IMR-90 (cell line): ENCODE measurements at regions not wholly inside any gene's neighbourhood (a gene's known extent, or its start where the extent isn't known, plus 50 kb on each side); places are given as distances from the start of the nearest gene placed in this dataset.
A peak's percentile ranks its signal among the peaks of the same experiment; 100 is the strongest.

Source experiments
- ATAC-seq: fragments of 200-7000 bp; cut with Tn5 transposase; 2 replicates; pipeline ENCODE4 v1.9.1; 2020; ENCODE audit warnings: low read depth, mild to moderate bottlenecking, moderate library complexity
- BruUV-seq: library from RNA; stranded (reverse); fragments of 400-500 nt; replicated peaks from 2 replicates; lab custom pipeline; 2021; lab: Mats Ljungman, UMichigan
- CTCF ChIA-PET: fragments of 300-600 bp; formaldehyde crosslinking; extraction: SDS; loops from one replicate; lab custom pipeline; 2021; ENCODE audit warnings: antibody characterized with exemption; lab: Yijun Ruan, JAX
- POLR2A ChIA-PET: fragments of 300-600 bp; sonication (Branson Sonifier 250); formaldehyde crosslinking; loops from one replicate; lab custom pipeline; 2022; ENCODE audit warnings: antibody characterized with exemption; ENCODE audit not compliant: unreplicated experiment; lab: Charles Lee
- DNase-seq: peaks from one replicate; pipeline ENCODE4 v3.0.0; 2013
- H2AFZ ChIP-seq: replicated peaks from 2 replicates; pipeline ENCODE3; 2013; ENCODE audit warnings: low read length, mild to moderate bottlenecking; ENCODE audit not compliant: poor library complexity
- H2AK5ac ChIP-seq: 2 replicates; pipeline ENCODE4 v1.6.1; 2013; ENCODE audit warnings: low read depth, low read length, inconsistent platforms
- H2AK9ac ChIP-seq: replicated peaks from 2 replicates; pipeline ENCODE3; 2013; ENCODE audit warnings: mild to moderate bottlenecking, low read depth, low read length, moderate library complexity; ENCODE audit not compliant: poor library complexity
- H2BK120ac ChIP-seq: 2 replicates; pipeline ENCODE4 v1.6.1; 2013; ENCODE audit warnings: low read depth, low read length, inconsistent platforms
- H2BK15ac ChIP-seq: 3 replicates; pipeline ENCODE4 v1.6.1; 2013; ENCODE audit warnings: low read depth, low read length, inconsistent platforms
- H2BK20ac ChIP-seq: 2 replicates; pipeline ENCODE4 v1.6.1; 2013; ENCODE audit warnings: low read depth, mild to moderate bottlenecking, inconsistent platforms, low read length, moderate library complexity
- H2BK5ac ChIP-seq: 2 replicates; pipeline ENCODE4 v1.6.1; 2013; ENCODE audit warnings: mild to moderate bottlenecking, low read depth, low read length, inconsistent platforms; ENCODE audit not compliant: poor library complexity, severe bottlenecking
- H3K14ac ChIP-seq: replicated peaks from 2 replicates; pipeline ENCODE4 v1.6.1; 2013; ENCODE audit warnings: low read depth, low read length, inconsistent platforms
- H3K18ac ChIP-seq: 2 replicates; pipeline ENCODE4 v1.6.1; 2013; ENCODE audit warnings: low read depth, low read length, control low read depth
- H3K23ac ChIP-seq: 2 replicates; pipeline ENCODE4 v1.6.1; 2013; ENCODE audit warnings: low read depth, low read length, inconsistent platforms
- H3K27ac ChIP-seq: 2 replicates; pipeline ENCODE4 v1.5.1; 2013; ENCODE audit warnings: mild to moderate bottlenecking, control low read depth, low read length; ENCODE audit not compliant: insufficient read depth
- H3K27me3 ChIP-seq: 2 replicates; pipeline ENCODE4 v1.6.1; 2013; ENCODE audit warnings: low read length; ENCODE audit not compliant: control insufficient read depth, insufficient read depth
- H3K36me3 ChIP-seq: 2 replicates; pipeline ENCODE4 v1.6.1; 2013; ENCODE audit warnings: low read length, mixed read lengths; ENCODE audit not compliant: control insufficient read depth, insufficient read depth
- H3K4ac ChIP-seq: 2 replicates; pipeline ENCODE4 v1.6.1; 2013; ENCODE audit warnings: low read depth, low read length, inconsistent platforms
- H3K4me1 ChIP-seq: 2 replicates; pipeline ENCODE4 v1.6.1; 2013; ENCODE audit warnings: low read length, mixed read lengths; ENCODE audit not compliant: control insufficient read depth, insufficient read depth
- H3K4me2 ChIP-seq: 2 replicates; pipeline ENCODE4 v1.6.1; 2013; ENCODE audit warnings: low read depth, mild to moderate bottlenecking, control low read depth, low read length, moderate library complexity
- H3K4me3 ChIP-seq: 2 replicates; pipeline ENCODE4 v1.5.1; 2013; ENCODE audit warnings: low read depth, mild to moderate bottlenecking, control low read depth, low read length, moderate library complexity; ENCODE audit not compliant: insufficient read depth
- H3K56ac ChIP-seq: 2 replicates; pipeline ENCODE4 v1.6.1; 2013; ENCODE audit warnings: low read length, inconsistent platforms; ENCODE audit not compliant: insufficient read depth; ENCODE audit errors: extremely low read depth
- H3K79me1 ChIP-seq, 2 experiments: 2 replicates each; pipeline ENCODE4 v1.6.1; 2013; ENCODE audit warnings: low read length in 2 of 2, inconsistent platforms in 1 of 2, low read depth in 1 of 2
- H3K9ac ChIP-seq: 2 replicates; pipeline ENCODE4 v1.6.1; 2013; ENCODE audit warnings: low read depth, low read length, control low read depth
- H3K9me1 ChIP-seq: 2 replicates; pipeline ENCODE4 v1.6.1; 2013; ENCODE audit warnings: low read length, inconsistent platforms; ENCODE audit not compliant: insufficient read depth
- H3K9me3 ChIP-seq: 2 replicates; pipeline ENCODE4 v1.6.1; 2013; ENCODE audit warnings: low read length; ENCODE audit not compliant: control insufficient read depth, insufficient read depth
- H4K20me1 ChIP-seq: 2 replicates; pipeline ENCODE4 v1.6.1; 2013; ENCODE audit warnings: low read length, inconsistent platforms; ENCODE audit not compliant: insufficient read depth
- H4K5ac ChIP-seq: 2 replicates; pipeline ENCODE4 v1.6.1; 2013; ENCODE audit warnings: mild to moderate bottlenecking, low read depth, low read length, control low read depth
- H4K8ac ChIP-seq, 2 experiments: 2 replicates each; pipeline ENCODE4 v1.6.1; 2013; ENCODE audit warnings: low read depth in 2 of 2, low read length in 2 of 2, control low read depth in 1 of 2, inconsistent platforms in 1 of 2
- H4K91ac ChIP-seq: 2 replicates; pipeline ENCODE4 v1.6.1; 2013; ENCODE audit warnings: low read depth, low read length, inconsistent platforms; ENCODE audit not compliant: insufficient read depth
- MAFK ChIP-seq: IDR thresholded peaks from 2 replicates; pipeline ENCODE4 v1.6.1; 2012; ENCODE audit warnings: low read depth, low read length, improper control_type of control experiment
- RCOR1 ChIP-seq: IDR thresholded peaks from 2 replicates; pipeline ENCODE4 v1.6.1; 2012; ENCODE audit warnings: mild to moderate bottlenecking, low read length, improper control_type of control experiment; ENCODE audit not compliant: insufficient replicate concordance
- USF2 ChIP-seq: fragments of 150-350 bp; IDR thresholded peaks from 2 replicates; pipeline ENCODE4 v1.6.1; 2017; ENCODE audit warnings: mild to moderate bottlenecking, antibody characterized with exemption, low read length, low read depth
- WGBS, 2 experiments: methylation state at CpG; one replicate each; pipeline versions ENCODE4 v1.1.5 to v1.1.7; 2013; ENCODE audit warnings: missing lambda C conversion rate in 2 of 2; ENCODE audit not compliant: insufficient read length in 1 of 2; ENCODE audit errors: extremely low coverage in 2 of 2; 5-methylcytosine and 5-hydroxymethylcytosine counted together
- dilution Hi-C: fragments of 300-500 bp; cut with HindIII; formaldehyde crosslinking; loops from one replicate; pipeline ENCODE4 v1.14.3; 2018; ENCODE audit warnings: low sequenced_read_pairs; ENCODE audit not compliant: unreplicated experiment
- in situ Hi-C: fragments of 300-500 bp; cut with MboI; formaldehyde crosslinking; loops from 3 replicates; pipeline ENCODE4 v1.14.3; 2019; ENCODE audit warnings: low sequenced_read_pairs, inconsistent platforms, mixed read lengths
- intact Hi-C: fragments of 100-400 bp; cut with micrococcal nuclease; formaldehyde crosslinking; loops from 2 replicates; pipeline ENCODE4 v1.10.0; 2022
- TF ChIP-seq, protein P1 (sequence below): fragments of 150-350 bp; IDR thresholded peaks from 2 replicates; pipeline ENCODE4 v1.6.1; 2016; ENCODE audit warnings: low read depth, mild to moderate bottlenecking, low read length, moderate library complexity, borderline replicate concordance

GRCh38 chr2:138255670-138256069 lies 245.9 kb upstream of the SPOPL start:
- Histone ChIP-seq H3K9ac (no peak overlapping the region), H2BK15ac (no peak overlapping the region), H3K9me3 (no peaks in the 10 kb centered on the region), H2BK120ac (no peak overlapping the region), H2AK5ac (no peak overlapping the region), H3K56ac (no peak overlapping the region), H3K79me1 (no peaks in the 10 kb centered on the region), H3K27me3 (no peaks in the 10 kb centered on the region), H4K91ac (no peak overlapping the region), H3K4me2 (no peak overlapping the region), H2AK9ac (no peak overlapping the region), H4K8ac (no peak overlapping the region), H2BK20ac (no peak overlapping the region), H3K23ac (no peak overlapping the region), H2BK5ac (no peak overlapping the region), H3K4me3 (no peak overlapping the region), H3K9me1 (no peaks in the 10 kb centered on the region), H3K18ac (no peak overlapping the region), H3K4me1 (no peaks in the 10 kb centered on the region), H4K5ac (no peak overlapping the region), H3K27ac (no peak overlapping the region), H3K36me3 (no peaks in the 10 kb centered on the region), H2AFZ (no peak overlapping the region), H3K4ac (no peak overlapping the region), H4K20me1 (no peaks in the 10 kb centered on the region), H3K14ac (no peak overlapping the region)
- in situ Hi-C loops, result no loop called here
- TF ChIP-seq RCOR1 (no peak), USF2 (no peak), MAFK (peak; percentile 87)
- TF ChIP-seq, protein P1, sequence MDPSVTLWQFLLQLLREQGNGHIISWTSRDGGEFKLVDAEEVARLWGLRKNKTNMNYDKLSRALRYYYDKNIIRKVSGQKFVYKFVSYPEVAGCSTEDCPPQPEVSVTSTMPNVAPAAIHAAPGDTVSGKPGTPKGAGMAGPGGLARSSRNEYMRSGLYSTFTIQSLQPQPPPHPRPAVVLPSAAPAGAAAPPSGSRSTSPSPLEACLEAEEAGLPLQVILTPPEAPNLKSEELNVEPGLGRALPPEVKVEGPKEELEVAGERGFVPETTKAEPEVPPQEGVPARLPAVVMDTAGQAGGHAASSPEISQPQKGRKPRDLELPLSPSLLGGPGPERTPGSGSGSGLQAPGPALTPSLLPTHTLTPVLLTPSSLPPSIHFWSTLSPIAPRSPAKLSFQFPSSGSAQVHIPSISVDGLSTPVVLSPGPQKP, result no peak
- DNase-seq, result no peak
- CTCF ChIA-PET, result no interaction called here
- dilution Hi-C loops, result no loop called here
- no TSS peak for BruUV-seq
- POLR2A ChIA-PET, result no interaction called here
- no peak for ATAC-seq
- intact Hi-C loops, result no loop called here
- WGBS, 2 experiments, result no CpG with 5 or more reads among the region's 1 CpG
